Heart left ventricle (tissue), 16 donors: ENCODE measurements at regions not wholly inside any gene's neighbourhood (a gene's known extent, or its start where the extent isn't known, plus 50 kb on each side); places are given as distances from the start of the nearest gene placed in this dataset.

Experiments used
- ATAC-seq, 4 donors: fragments of 200-7000 bp; cut with Tn5 transposase; one replicate each; pipeline ENCODE4 v1.9.1; 2020 to 2022; ENCODE audit warnings: moderate library complexity in 4 of 4, mild to moderate bottlenecking in 3 of 4, moderate number of reproducible peaks in 1 of 4
- DNase-seq, 5 donors: peaks; one replicate each; pipeline ENCODE4 v3.0.0-alpha.2; 2020
- H3K27ac ChIP-seq, 12 donors: fragments of 200-600 bp; sonication (generic) in 4 of 12; one replicate each; pipeline versions ENCODE4 v1.5.0 to v1.8.0; 2016 to 2022; ENCODE audit warnings: mild to moderate bottlenecking in 2 of 12
- H3K27me3 ChIP-seq, 9 donors: fragments of 200-600 bp; sonication (generic) in 2 of 9; one replicate each; pipeline versions ENCODE4 v1.5.1 to v1.8.0; 2016 to 2022; ENCODE audit warnings: mild to moderate bottlenecking in 3 of 9
- H3K36me3 ChIP-seq, 9 donors: fragments of 200-600 bp; sonication (generic) in 2 of 9; one replicate each; pipeline versions ENCODE4 v1.5.0 to v1.8.0; 2018 to 2022; ENCODE audit warnings: mild to moderate bottlenecking in 2 of 9
- H3K4me1 ChIP-seq, 12 donors: fragments of 200-600 bp; sonication (generic) in 4 of 12; one replicate each; pipeline versions ENCODE4 v1.5.0 to v1.8.0; 2016 to 2022; ENCODE audit warnings: mild to moderate bottlenecking in 3 of 12
- H3K4me3 ChIP-seq, 12 donors: fragments of 200-600 bp; sonication (generic) in 4 of 12; one replicate each; pipeline versions ENCODE4 v1.5.0 to v1.8.0; 2017 to 2022; ENCODE audit warnings: mild to moderate bottlenecking in 9 of 12, moderate library complexity in 4 of 12
- H3K9me3 ChIP-seq, 12 donors: fragments of 200-600 bp; sonication (generic) in 4 of 12; one replicate each; pipeline versions ENCODE4 v1.5.0 to v1.8.0; 2016 to 2022; ENCODE audit warnings: mild to moderate bottlenecking in 1 of 12
- POLR2A ChIP-seq, 2 donors: fragments of 450-650 bp; IDR thresholded peaks; one replicate each; pipeline ENCODE4 v1.6.1; 2017; ENCODE audit warnings: antibody characterized with exemption in 2 of 2, mild to moderate bottlenecking in 2 of 2, moderate library complexity in 2 of 2
- WGBS, 4 donors: extraction: QIAGEN DNeasy Blood & Tissue Kit in 2 of 4; methylation state at CpG; one replicate each; pipeline versions ENCODE4 v1.1.5 to v1.1.7; 2013 to 2018; 5-methylcytosine and 5-hydroxymethylcytosine counted together
- intact Hi-C, 10 donors: fragments of 100-400 bp; cut with DNase I; formaldehyde crosslinking; loops; one replicate each; pipeline versions ENCODE4 v1.11.1 to v1.14.2; 2022
- TF ChIP-seq, protein P1 (sequence below), 12 donors: fragments of 200-600 bp; sonication (generic) in 4 of 12; IDR thresholded peaks; one replicate each; pipeline versions ENCODE4 v1.5.0 to v1.8.0; 2018 to 2022; ENCODE audit warnings: antibody characterized with exemption in 12 of 12, mild to moderate bottlenecking in 5 of 12
- donor health status: ischemic (EF 13 %, LVEDD 7.1; RV severe dilation, severe dysfunction).
- donor health status: healthy with polysubstance abuse.
- donor health status: DM: no; HTN: yes; CAD: no.
- donor health status: DM: no; HTN: no; CAD: no.
- donor health status: ischemic (EF 25% LVEDD 6.9; RV normal size, moderate dysfunction).
- donor health status: ischemic (EF 25% LVEDD 5.7; RV mildly dilated, moderate dysfunction).
- donor health status: healthy.
- donor health status: DM: yes; HTN: yes; CAD: no.
- donor health status: ischemic (EF 35%, LVEDD 5.7; RV mildly dilated, moderate dysfunction).
- donor health status: nonischemic (EF 11% LVEDD 7.7; RV severe dilation, severe dysfunction).
- donor health status: DM: yes; HTN: yes; CAD: no.
- donor health status: PGD.
- donor health status: ischemic (EF 29% LVEDD 5.4; RV normal size, mild dysfunction).
- donor health status: nonischemic (EF 23%, LVEDD 6.1; RV moderate dilation, normal function).

DNA sequence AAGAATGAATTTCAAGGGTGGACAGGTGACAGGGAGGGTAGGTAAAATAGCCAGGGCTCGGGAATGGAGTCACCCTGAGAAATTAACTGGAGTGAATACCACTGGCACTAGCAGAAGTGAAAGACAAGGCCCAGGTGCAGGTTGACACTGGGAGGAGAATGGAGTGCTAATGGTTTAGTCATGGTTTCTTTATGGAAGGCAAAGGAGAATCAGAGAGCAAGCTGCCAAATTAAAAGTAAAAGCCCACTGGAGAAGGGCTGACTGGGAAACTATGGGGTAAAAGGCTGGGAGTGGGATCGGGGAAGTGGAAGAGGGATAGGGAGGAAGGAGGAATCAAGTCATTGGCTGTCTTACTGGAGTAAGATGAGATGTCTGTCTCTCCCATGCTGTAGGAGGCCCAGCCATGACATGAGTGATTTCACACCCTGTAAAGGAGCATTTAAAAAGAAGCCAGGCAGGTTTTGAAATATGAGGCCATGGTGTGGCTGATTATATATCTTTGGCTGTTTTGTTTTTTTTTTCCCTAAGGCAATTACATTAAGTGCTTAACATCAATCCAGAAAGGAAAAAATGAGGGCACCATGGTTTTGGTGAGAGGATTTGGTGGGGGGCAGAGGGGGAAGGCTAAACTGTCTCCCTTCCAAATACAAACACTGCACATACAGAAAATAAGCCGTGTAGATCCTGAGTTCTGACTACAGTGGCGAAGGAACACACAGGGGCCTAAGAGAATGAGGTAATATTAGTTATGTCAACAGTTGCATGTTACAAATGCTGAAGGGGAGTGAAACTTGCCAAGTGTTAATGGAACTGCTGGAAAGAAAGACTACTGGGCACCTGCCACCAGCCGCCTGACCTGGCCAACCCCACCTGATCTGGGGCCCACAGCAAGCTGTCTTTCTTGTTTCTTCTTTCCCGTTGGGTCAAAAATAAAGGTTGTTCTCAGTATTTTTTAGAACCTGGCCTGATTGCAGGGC is 183.5 kb upstream of the TSC22D1 start:
- TF ChIP-seq, protein P1, sequence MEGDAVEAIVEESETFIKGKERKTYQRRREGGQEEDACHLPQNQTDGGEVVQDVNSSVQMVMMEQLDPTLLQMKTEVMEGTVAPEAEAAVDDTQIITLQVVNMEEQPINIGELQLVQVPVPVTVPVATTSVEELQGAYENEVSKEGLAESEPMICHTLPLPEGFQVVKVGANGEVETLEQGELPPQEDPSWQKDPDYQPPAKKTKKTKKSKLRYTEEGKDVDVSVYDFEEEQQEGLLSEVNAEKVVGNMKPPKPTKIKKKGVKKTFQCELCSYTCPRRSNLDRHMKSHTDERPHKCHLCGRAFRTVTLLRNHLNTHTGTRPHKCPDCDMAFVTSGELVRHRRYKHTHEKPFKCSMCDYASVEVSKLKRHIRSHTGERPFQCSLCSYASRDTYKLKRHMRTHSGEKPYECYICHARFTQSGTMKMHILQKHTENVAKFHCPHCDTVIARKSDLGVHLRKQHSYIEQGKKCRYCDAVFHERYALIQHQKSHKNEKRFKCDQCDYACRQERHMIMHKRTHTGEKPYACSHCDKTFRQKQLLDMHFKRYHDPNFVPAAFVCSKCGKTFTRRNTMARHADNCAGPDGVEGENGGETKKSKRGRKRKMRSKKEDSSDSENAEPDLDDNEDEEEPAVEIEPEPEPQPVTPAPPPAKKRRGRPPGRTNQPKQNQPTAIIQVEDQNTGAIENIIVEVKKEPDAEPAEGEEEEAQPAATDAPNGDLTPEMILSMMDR (IDR thresholded peaks at IDR 0.05): no peak
- no peak for TF ChIP-seq POLR2A (IDR thresholded peaks at IDR 0.05)
- Histone ChIP-seq H3K36me3 (no peaks in the 10 kb centered on the region), H3K9me3 (no peaks in the 10 kb centered on the region), H3K27me3 (no peaks in the 10 kb centered on the region), H3K4me1 (peaks cover 0 to 27% (median 8%) of the 10 kb centered on the region in 12 donors), H3K4me3 (no peak overlapping the region), H3K27ac (peak overlapping the region in 2 of 12 donors; percentile 19 to 40)
- intact Hi-C loops: loop anchor here in 2 of 10 donors (5.0 to 10.0 kb wide), 2 partner anchors 55 to 182 kb away; partner anchors contain the start of gene TSC22D1 (in 1 of the 2)
- DNase-seq (no peak), ATAC-seq (peak in 3 of 4 donors; percentile 33 to 52 (median 51))
- 58 to 76% (median 64%) methylated on average over 6 of the region's 6 CpGs for WGBS, 4 donors

DNA sequence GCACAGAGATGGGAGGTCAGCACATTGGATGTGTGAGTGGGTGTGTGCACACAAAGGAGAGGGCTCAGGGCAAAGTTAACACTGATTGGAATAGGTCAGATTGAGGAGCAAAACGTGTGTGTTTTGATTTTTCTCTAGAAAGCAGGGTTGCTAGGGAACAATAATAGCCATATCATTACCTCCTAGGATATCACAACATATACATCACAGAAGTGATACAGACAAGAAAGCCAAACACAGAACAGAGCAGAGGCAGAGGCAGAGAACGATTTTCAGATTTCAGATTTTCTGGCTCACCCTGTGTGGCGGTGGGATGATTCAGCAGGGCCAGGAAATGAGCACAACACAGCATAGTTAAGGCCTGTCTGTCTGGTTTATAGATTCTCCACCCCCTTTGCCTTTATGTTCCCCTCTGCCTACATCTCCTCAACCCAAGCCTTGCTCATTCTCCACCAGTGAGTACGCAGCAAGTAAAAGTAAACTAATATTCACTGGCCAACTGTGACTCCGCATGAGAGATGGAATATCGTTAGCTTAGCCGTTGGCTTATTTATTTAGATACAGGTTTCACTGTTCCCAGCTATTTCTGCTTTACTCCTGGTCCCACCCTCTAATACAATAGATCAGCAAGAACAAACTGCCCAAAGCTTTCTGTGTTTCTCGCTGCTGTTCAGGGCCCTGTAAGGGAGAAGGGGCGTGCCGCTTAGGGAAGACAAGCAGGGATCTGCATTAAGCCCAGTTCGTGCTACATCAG is 182.7 kb upstream of the TSC22D1 start:
- intact Hi-C loops: loop anchor here in 1 of 10 donors (10.0 kb wide), 1 partner anchor 54 kb away; no protein-coding TSS in a partner anchor
- no peak overlapping the region for H3K27ac ChIP-seq
- TF ChIP-seq, protein P1 (IDR thresholded peaks at IDR 0.05): no peak
- no peak for TF ChIP-seq POLR2A (IDR thresholded peaks at IDR 0.05)
- no peaks in the 10 kb centered on the region for H3K27me3 ChIP-seq
- ATAC-seq (no peak), DNase-seq (no peak)
- no peak overlapping the region for H3K4me3 ChIP-seq
- 80 to 86% (median 82%) methylated on average over 11 of the region's 11 CpGs for WGBS, 4 donors
- H3K9me3 ChIP-seq: no peaks in the 10 kb centered on the region
- H3K4me1 ChIP-seq: peaks cover 0 to 20% (median 5%) of the 10 kb centered on the region in 12 donors
- H3K36me3 ChIP-seq: no peaks in the 10 kb centered on the region

DNA sequence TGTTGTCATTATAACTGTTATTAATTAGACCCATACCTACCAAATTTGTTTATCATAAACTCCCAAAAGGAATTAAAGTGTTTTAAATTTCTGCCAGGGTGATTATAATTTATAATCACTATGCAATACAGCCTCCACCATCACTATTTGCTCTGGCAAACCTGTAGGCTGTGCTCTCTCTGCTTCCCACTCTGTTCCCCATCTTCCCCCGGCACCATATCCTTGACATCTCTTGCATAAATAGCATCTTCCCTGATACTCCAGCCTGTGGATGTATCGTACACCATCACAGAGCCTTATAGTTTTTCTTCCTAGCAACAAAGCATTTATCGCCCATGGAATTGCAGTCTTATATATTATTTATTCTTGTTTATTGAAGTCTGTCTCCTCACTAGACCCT is 181.5 kb upstream of the TSC22D1 start:
- no peak for ATAC-seq
- no peak for TF ChIP-seq POLR2A (IDR thresholded peaks at IDR 0.05)
- TF ChIP-seq, protein P1 (IDR thresholded peaks at IDR 0.05): no peak
- H3K4me3 ChIP-seq: no peak overlapping the region
- 95 to 98% (median 97%) methylated on average over 3 of the region's 3 CpGs for WGBS, 4 donors
- no peaks in the 10 kb centered on the region for H3K9me3 ChIP-seq
- no peaks in the 10 kb centered on the region for H3K36me3 ChIP-seq
- no peak for DNase-seq
- H3K27me3 ChIP-seq: no peaks in the 10 kb centered on the region
- intact Hi-C loops: loop anchor here in 1 of 10 donors (10.0 kb wide), 1 partner anchor 53 kb away; no protein-coding TSS in a partner anchor
- no peak overlapping the region for H3K27ac ChIP-seq
- H3K4me1 ChIP-seq: peaks cover 0 to 12% (median 4%) of the 10 kb centered on the region in 12 donors
